OCI-LY3 (cell line): ENCODE measurements at regions not wholly inside any gene's neighbourhood (a gene's known extent, or its start where the extent isn't known, plus 50 kb on each side); places are given as distances from the start of the nearest gene placed in this dataset.

Experiments
- H2AFZ ChIP-seq: fragments of 200-600, 300-600 bp; shearing (Covaris generic); 2 replicates; pipeline ENCODE4 v1.6.0; 2014; ENCODE audit warnings: antibody characterized with exemption, low read depth, low read length
- H3K27ac ChIP-seq: fragments of 200-600, 300-600 bp; sonication (generic); 2 replicates; pipeline ENCODE4 v1.5.1; 2014; ENCODE audit warnings: mild to moderate bottlenecking, low read length, moderate library complexity, mixed read lengths
- H3K27me3 ChIP-seq: fragments of 200-600, 300-600 bp; sonication (generic); 2 replicates; pipeline ENCODE4 v1.6.1; 2014; ENCODE audit warnings: low read depth, low read length, mixed read lengths
- H3K36me3 ChIP-seq: fragments of 200-600, 300-600 bp; sonication (generic); replicated peaks from 2 replicates; pipeline ENCODE3; 2014; ENCODE audit warnings: low read depth, low read length, mixed read lengths
- H3K4me1 ChIP-seq: fragments of 300-600, 200-600 bp; sonication (generic); 2 replicates; pipeline ENCODE4 v1.6.1; 2014; ENCODE audit warnings: low read length, mixed read lengths
- H3K4me2 ChIP-seq: fragments of 200-600, 300-600 bp; sonication (generic); 2 replicates; pipeline ENCODE4 v1.6.1; 2014; ENCODE audit warnings: low read length, mixed read lengths
- H3K4me3 ChIP-seq: fragments of 300-600, 200-600 bp; sonication (generic); 2 replicates; pipeline ENCODE4 v1.5.1; 2014; ENCODE audit warnings: antibody characterized with exemption, mild to moderate bottlenecking, low read length, moderate library complexity
- H3K79me2 ChIP-seq: fragments of 300-600, 200-600 bp; shearing (Covaris generic); 2 replicates; pipeline ENCODE4 v1.6.1; 2014; ENCODE audit warnings: mild to moderate bottlenecking, low read length, mixed read lengths
- H3K9ac ChIP-seq: fragments of 300-600, 200-600 bp; shearing (Covaris generic); 2 replicates; pipeline ENCODE4 v1.6.0; 2014; ENCODE audit warnings: mild to moderate bottlenecking, low read length, moderate library complexity
- H3K9me3 ChIP-seq: fragments of 200-600, 300-600 bp; shearing (Covaris generic); 2 replicates; pipeline ENCODE4 v1.6.1; 2014; ENCODE audit warnings: low read length, mixed read lengths; ENCODE audit not compliant: insufficient read depth
- H4K20me1 ChIP-seq: fragments of 200-600, 300-600 bp; sonication (generic); 2 replicates; pipeline ENCODE4 v1.6.1; 2016; ENCODE audit warnings: low read length, mixed read lengths; ENCODE audit not compliant: insufficient read depth
- CTCF ChIP-seq: fragments of 200-600, 300-600 bp; sonication (generic); IDR thresholded peaks from 2 replicates; pipeline ENCODE4 v1.5.1; 2014; ENCODE audit warnings: antibody characterized with exemption, low read length, low read depth
- EZH2phosphoT487 ChIP-seq: fragments of 200-600 bp; shearing (Covaris generic); IDR thresholded peaks from 2 replicates; pipeline ENCODE4 v1.6.1; 2018; ENCODE audit warnings: antibody characterized with exemption, mixed run types, low read depth

GRCh38 chr16:55120408-55120807 lies 189.7 kb downstream of the IRX5 start:
- H3K27ac ChIP-seq: no peak overlapping the region
- H3K36me3 ChIP-seq: no peaks in the 10 kb centered on the region
- no peak overlapping the region for H2AFZ ChIP-seq
- no peaks in the 10 kb centered on the region for H3K79me2 ChIP-seq
- H3K9ac ChIP-seq: no peak overlapping the region
- H3K4me2 ChIP-seq: no peak overlapping the region
- H3K4me3 ChIP-seq: no peak overlapping the region
- H3K27me3 ChIP-seq: no peaks in the 10 kb centered on the region
- H4K20me1 ChIP-seq: no peaks in the 10 kb centered on the region
- TF ChIP-seq CTCF (no peak), EZH2phosphoT487 (no peak)
- no peaks in the 10 kb centered on the region for H3K9me3 ChIP-seq
- no peaks in the 10 kb centered on the region for H3K4me1 ChIP-seq

- no peak overlapping the region for H3K4me2 ChIP-seq
- no peak for TF ChIP-seq CTCF
- TF ChIP-seq EZH2phosphoT487: no peak
Measured at GRCh38 chr16:55120826-55121225, 190.2 kb downstream of the IRX5 start.

GRCh38 chr16:55123652-55124051 lies 193.0 kb downstream of the IRX5 start:
- Histone ChIP-seq H3K4me3 (no peak overlapping the region), H3K9me3 (no peaks in the 10 kb centered on the region), H3K9ac (no peak overlapping the region), H4K20me1 (no peaks in the 10 kb centered on the region), H3K4me1 (no peaks in the 10 kb centered on the region), H2AFZ (no peak overlapping the region), H3K79me2 (no peaks in the 10 kb centered on the region), H3K36me3 (no peaks in the 10 kb centered on the region), H3K27ac (no peak overlapping the region), H3K27me3 (no peaks in the 10 kb centered on the region), H3K4me2 (no peak overlapping the region)
- no peak for TF ChIP-seq EZH2phosphoT487
- no peak for TF ChIP-seq CTCF

More at GRCh38 chr16:55120826-55121225, 190.2 kb downstream of the IRX5 start:
- Histone ChIP-seq H3K36me3 (no peaks in the 10 kb centered on the region), H3K9ac (no peak overlapping the region), H3K79me2 (no peaks in the 10 kb centered on the region), H3K4me3 (no peak overlapping the region), H2AFZ (no peak overlapping the region), H3K9me3 (no peaks in the 10 kb centered on the region), H3K4me1 (no peaks in the 10 kb centered on the region), H4K20me1 (no peaks in the 10 kb centered on the region), H3K27ac (no peak overlapping the region), H3K27me3 (no peaks in the 10 kb centered on the region)

GRCh38 chr16:55125818-55126385 lies 195.2 kb downstream of the IRX5 start:
- Histone ChIP-seq H3K9me3 (no peaks in the 10 kb centered on the region), H3K36me3 (no peaks in the 10 kb centered on the region), H3K9ac (no peak overlapping the region), H3K4me1 (no peaks in the 10 kb centered on the region), H2AFZ (no peak overlapping the region), H3K4me2 (no peak overlapping the region), H4K20me1 (no peaks in the 10 kb centered on the region), H3K4me3 (no peak overlapping the region), H3K79me2 (no peaks in the 10 kb centered on the region), H3K27ac (no peak overlapping the region), H3K27me3 (no peaks in the 10 kb centered on the region)
- TF ChIP-seq CTCF (no peak), EZH2phosphoT487 (no peak)
